ENCODE measurements at regions not wholly inside any gene's neighbourhood (a gene's known extent, or its start where the extent isn't known, plus 50 kb on each side); places are given as distances from the start of the nearest gene placed in this dataset.

DNA sequence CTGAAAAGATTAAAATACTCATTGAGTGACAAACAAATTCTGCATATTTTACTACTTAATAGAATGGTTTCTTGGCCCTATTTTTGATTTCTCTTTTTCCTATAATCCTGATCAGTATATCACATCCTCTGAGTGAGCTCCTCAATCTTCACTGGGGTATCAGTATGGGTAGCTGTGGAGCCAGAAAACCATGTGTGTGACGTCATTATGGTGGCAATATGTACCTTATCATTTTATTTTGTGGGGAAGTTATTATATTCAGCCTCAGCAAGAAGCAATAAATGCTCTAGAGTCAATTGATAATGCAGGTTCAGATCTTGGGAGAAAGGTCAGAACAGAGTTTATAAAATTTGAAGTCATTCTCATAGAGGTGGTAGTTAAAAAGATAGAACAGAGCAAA, 1135.7 kb upstream of the CADM2 start:
- TF ChIP-seq POLR2A (IDR thresholded peaks at IDR 0.05) (no peak), POLR2AphosphoS5 (IDR thresholded peaks at IDR 0.05) (no peak), EP300 (IDR thresholded peaks at IDR 0.05; ENCODE audit: low read depth) (no peak)
- TF ChIP-seq, protein P1, sequence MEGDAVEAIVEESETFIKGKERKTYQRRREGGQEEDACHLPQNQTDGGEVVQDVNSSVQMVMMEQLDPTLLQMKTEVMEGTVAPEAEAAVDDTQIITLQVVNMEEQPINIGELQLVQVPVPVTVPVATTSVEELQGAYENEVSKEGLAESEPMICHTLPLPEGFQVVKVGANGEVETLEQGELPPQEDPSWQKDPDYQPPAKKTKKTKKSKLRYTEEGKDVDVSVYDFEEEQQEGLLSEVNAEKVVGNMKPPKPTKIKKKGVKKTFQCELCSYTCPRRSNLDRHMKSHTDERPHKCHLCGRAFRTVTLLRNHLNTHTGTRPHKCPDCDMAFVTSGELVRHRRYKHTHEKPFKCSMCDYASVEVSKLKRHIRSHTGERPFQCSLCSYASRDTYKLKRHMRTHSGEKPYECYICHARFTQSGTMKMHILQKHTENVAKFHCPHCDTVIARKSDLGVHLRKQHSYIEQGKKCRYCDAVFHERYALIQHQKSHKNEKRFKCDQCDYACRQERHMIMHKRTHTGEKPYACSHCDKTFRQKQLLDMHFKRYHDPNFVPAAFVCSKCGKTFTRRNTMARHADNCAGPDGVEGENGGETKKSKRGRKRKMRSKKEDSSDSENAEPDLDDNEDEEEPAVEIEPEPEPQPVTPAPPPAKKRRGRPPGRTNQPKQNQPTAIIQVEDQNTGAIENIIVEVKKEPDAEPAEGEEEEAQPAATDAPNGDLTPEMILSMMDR (IDR thresholded peaks at IDR 0.05): no peak

All from transverse colon (tissue), 4 donors.